Hypothalamus (tissue), 51 donors: ENCODE measurements at regions not wholly inside any gene's neighbourhood (a gene's known extent, or its start where the extent isn't known, plus 50 kb on each side); places are given as distances from the start of the nearest gene placed in this dataset.
A peak's percentile ranks its signal among the peaks of the same experiment; 100 is the strongest.
"Not testable (repeated sequence)": the region's sequence is repeated elsewhere in the genome, so short reads cannot be mapped to it uniquely, and the experiment has no call there.

ENCODE experiments used
- DNase-seq, 51 donors: peaks; one replicate each; lab custom pipeline; 2025; lab: John Stamatoyannopoulos, UW

GRCh38 chr2:88903749-88904353 is 212.4 kb downstream of the RPIA start:
- DNase-seq, result peak in 4 of 51 donors; percentile 1 to 27 (median 8)

GRCh38 chr2:88913280-88913679 is 221.8 kb downstream of the RPIA start:
- no peak for DNase-seq

- DNase-seq, result no peak
These were observed 227.7 kb downstream of the RPIA start for GRCh38 chr2:88919087-88919738.

GRCh38 chr2:88920399-88920798 is 228.9 kb downstream of the RPIA start:
- not testable (repeated sequence) for DNase-seq

- no peak for DNase-seq
These were observed 233.1 kb downstream of the RPIA start for GRCh38 chr2:88924533-88924932.

- DNase-seq, result no peak
These were observed 234.4 kb downstream of the RPIA start for GRCh38 chr2:88925770-88926462.

DNA sequence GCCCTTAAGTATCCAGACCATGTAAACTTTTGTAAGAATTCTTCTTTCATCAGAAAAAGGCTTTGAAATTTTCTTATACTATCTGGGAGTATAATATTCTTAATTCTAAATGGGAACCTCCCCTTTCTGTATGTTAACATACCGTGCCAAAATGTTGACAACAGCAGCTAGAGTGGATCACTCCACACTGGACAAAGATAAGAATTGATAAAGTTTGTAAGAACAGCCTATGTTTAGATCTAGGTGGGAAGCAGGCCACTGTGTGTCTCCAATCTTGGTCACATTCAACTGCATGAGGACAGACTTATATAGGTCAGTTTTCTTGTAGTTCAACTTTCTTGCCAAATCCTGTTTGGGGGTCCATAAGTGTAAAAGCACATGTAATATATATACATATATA is 235.7 kb downstream of the RPIA start:
- DNase-seq, result no peak

- no peak for DNase-seq
These were observed 239.2 kb downstream of the RPIA start for GRCh38 chr2:88930659-88931058.

DNA sequence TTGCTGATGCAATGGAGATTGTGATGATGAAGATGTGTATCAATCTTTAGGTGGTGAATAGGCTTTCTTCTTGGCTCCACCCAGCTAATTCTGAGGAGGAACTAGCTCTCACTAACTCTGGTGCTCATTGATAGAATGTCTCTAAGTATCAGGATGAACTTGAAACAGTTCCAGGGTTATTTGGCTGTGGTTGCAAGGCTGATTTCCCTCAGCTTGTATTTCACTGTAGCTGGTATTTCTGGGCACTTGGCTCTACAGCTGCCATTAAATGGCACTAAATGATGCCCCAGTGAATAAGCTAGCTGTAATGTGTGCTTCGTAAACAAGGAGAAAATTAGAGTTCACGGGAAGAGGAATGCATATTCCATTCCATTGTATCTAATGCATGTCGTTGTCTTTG is 241.2 kb downstream of the RPIA start:
- DNase-seq, result no peak

DNA sequence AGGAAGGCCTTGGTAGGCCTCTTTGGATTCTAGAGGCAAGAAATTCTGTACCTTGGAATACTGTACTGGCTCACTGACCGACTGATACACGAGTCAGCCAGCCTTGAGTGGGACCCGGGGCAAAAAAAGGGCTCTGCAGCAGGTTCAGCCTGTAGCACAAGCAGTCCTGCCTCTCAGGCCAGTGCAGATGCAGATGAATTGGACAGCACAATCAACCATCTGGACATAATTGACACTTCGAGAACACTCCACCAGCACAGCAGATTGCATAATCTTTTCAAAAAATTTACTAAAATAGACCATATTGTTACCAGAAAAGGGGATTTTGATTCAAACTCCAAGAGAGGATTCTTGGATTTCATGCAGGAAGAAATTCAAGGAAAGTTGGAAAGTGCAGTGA is 241.6 kb downstream of the RPIA start:
- no peak for DNase-seq

GRCh38 chr2:88933980-88934379 is 242.5 kb downstream of the RPIA start:
- DNase-seq, result no peak

- DNase-seq, result peak in 4 of 51 donors; percentile 0 to 28 (median 3)
These were observed 249.7 kb downstream of the RPIA start for GRCh38 chr2:88941178-88941577.

- DNase-seq, result no peak
These were observed 251.3 kb downstream of the RPIA start for GRCh38 chr2:88942798-88943197.

DNA sequence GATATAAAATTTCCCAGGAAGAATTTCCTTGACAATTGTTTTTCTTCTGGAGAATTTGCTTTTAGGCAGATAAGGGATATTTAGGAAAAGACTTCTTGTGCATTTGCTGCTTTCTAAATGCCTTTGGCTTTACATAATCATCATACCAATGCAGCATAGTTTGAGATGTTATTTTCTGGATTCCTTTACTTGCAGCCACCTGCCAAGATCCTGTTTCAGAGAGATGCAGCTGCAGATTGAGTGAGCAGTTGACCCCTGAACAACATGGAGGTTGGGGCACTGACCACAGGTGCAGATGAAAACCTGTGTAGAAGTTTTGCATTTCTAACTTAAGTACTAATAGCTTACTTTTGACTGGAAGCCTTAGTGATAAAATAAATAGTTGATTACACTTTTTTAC is 257.9 kb downstream of the RPIA start:
- DNase-seq, result no peak

DNA sequence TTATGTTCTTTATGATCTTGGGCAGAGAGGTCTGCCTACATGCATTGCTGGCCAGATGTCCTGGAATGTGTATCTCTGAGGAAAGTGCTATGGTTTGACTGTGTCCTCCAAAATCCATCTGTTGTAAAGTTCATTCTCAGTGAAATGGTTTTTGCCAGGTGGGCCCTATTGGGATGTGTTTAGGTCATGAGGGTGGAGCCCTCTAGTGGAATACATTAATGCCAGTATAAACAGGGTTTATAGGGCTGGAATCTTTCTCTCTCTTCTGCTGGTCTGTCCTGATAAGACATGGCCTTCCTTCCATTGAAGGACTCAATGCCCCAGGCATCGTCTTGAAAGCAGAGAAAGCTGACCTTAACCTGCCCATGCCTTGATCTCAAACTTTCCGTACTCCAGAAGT is 258.5 kb downstream of the RPIA start:
- DNase-seq, result no peak

GRCh38 chr2:88955607-88956006 is 264.1 kb downstream of the RPIA start:
- DNase-seq, result no peak

DNA sequence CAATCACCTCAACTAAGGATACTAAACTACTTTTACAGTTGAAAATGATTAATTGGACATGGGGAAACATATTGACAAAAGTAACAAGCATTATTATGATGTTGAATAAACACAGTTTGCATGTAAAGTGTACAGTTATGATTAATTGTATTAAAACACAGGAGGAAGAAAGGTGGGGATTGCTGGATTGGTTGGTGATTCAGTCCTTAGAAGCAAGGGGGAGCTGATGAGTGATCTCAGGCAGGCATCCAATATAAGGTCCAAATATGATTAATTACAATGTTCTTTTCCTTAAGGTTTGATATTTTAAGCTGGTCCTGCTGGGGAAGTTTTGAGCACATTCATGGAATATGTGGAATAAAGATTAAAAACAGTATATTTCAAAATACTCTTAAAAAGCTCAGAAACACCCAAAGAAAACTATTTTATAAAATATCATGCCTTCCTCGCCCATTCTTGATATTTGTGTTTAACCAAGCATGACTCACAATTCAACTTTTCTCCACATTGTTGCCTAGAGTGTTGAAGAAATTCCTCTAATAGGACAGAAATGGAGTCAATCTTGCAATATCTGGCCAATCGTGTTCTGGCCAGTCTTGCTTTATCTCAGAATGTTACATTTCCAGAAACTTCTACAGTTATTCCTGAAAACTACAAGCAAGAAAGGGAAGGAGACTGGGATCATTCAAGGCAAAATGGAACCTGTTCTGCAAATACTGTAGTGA is 268.2 kb downstream of the RPIA start:
- DNase-seq, result no peak

DNA sequence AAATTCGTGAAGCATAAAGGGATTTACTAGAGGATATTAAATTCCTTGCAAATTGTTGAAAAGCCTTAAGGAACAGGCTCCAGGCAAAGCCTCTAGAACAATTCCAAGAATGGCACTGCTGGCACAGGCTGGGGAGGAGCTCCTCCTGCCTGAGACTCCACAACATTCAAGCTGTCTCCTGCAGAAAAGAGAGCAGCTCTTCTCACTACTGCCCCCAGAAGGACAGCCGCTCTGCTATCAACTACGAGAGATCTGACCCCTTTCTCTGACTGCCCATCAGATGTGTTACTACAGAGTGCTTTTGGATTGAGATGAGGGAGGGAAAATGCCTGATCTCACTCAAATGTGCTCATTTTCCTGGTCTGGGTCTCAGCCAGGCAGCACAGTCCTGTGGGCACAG is 269.9 kb downstream of the RPIA start:
- not testable (repeated sequence) for DNase-seq

GRCh38 chr2:88967844-88968243 is 276.4 kb downstream of the RPIA start:
- DNase-seq, result no peak

- not testable (repeated sequence) for DNase-seq
These were observed 286.5 kb downstream of the RPIA start for GRCh38 chr2:88978011-88978410.

- DNase-seq, result not testable (repeated sequence)
These were observed 287.0 kb downstream of the RPIA start for GRCh38 chr2:88978446-88978845.
